CD4-positive, CD25-positive, alpha-beta regulatory T cell (primary cell): ENCODE measurements at regions not wholly inside any gene's neighbourhood (a gene's known extent, or its start where the extent isn't known, plus 50 kb on each side); places are given as distances from the start of the nearest gene placed in this dataset.

ENCODE experiments used
- ATAC-seq, 2 donors: fragments of 150-1000 bp; cut with Tn5 transposase; one replicate each; pipeline ENCODE4 v1.10.0; 2021; ENCODE audit warnings: low read depth in 2 of 2, moderate number of reproducible peaks in 2 of 2, moderate library complexity in 1 of 2
- DNase-seq, 3 donors: peaks; one replicate each; pipeline versions ENCODE4 v3.0.0 to v3.0.0-alpha.2; 2012 to 2022; ENCODE audit warnings: mixed read lengths in 1 of 3
- H3K27ac ChIP-seq: one replicate; pipeline ENCODE4 v1.7.0; 2013; ENCODE audit warnings: mild to moderate bottlenecking, low read length; ENCODE audit not compliant: insufficient read depth, poor library complexity, severe bottlenecking
- H3K27me3 ChIP-seq: one replicate; pipeline ENCODE4 v1.7.0; 2013; ENCODE audit warnings: low read length; ENCODE audit not compliant: control insufficient read depth, insufficient read depth
- H3K36me3 ChIP-seq: one replicate; pipeline ENCODE4 v1.7.0; 2013; ENCODE audit warnings: mild to moderate bottlenecking, low read length, moderate library complexity; ENCODE audit not compliant: control insufficient read depth, insufficient read depth
- H3K4me1 ChIP-seq: 2 replicates; pipeline ENCODE4 v1.7.0; 2013; ENCODE audit warnings: mild to moderate bottlenecking, low read length; ENCODE audit not compliant: insufficient read depth, control insufficient read depth, poor library complexity, severe bottlenecking
- H3K4me3 ChIP-seq: one replicate; pipeline ENCODE4 v1.7.0; 2013; ENCODE audit warnings: low read depth, mild to moderate bottlenecking, low read length, moderate library complexity
- H3K9me3 ChIP-seq, 2 experiments: 1 replicate in 1 of 2; 2 replicates in 1 of 2; pipeline ENCODE4 v1.7.0; 2013; ENCODE audit warnings: low read length in 2 of 2, mild to moderate bottlenecking in 1 of 2, moderate library complexity in 1 of 2; ENCODE audit not compliant: control insufficient read depth in 2 of 2
- H3K27ac Mint-ChIP-seq, 3 donors: one replicate each; pipeline ENCODE4 v1.8.0; 2020 to 2022; ENCODE audit warnings: mild to moderate bottlenecking in 3 of 3, mixed read lengths in 3 of 3, moderate library complexity in 2 of 3
- H3K27me3 Mint-ChIP-seq: one replicate; pipeline ENCODE4 v1.8.0; 2022; ENCODE audit warnings: mild to moderate bottlenecking, mixed read lengths
- H3K36me3 Mint-ChIP-seq: one replicate; pipeline ENCODE4 v1.8.0; 2020; ENCODE audit warnings: mixed read lengths
- H3K4me1 Mint-ChIP-seq, 4 donors: one replicate each; pipeline ENCODE4 v1.8.0; 2020 to 2022; ENCODE audit warnings: mixed read lengths in 4 of 4, mild to moderate bottlenecking in 1 of 4
- H3K4me3 Mint-ChIP-seq, 4 donors: one replicate each; pipeline ENCODE4 v1.8.0; 2020 to 2022; ENCODE audit warnings: mild to moderate bottlenecking in 4 of 4, mixed read lengths in 4 of 4, moderate library complexity in 3 of 4
- H3K9me3 Mint-ChIP-seq, 7 donors: one replicate each; pipeline ENCODE4 v1.8.0; 2020 to 2022; ENCODE audit warnings: mixed read lengths in 7 of 7, mild to moderate bottlenecking in 3 of 7, moderate library complexity in 2 of 7

DNA sequence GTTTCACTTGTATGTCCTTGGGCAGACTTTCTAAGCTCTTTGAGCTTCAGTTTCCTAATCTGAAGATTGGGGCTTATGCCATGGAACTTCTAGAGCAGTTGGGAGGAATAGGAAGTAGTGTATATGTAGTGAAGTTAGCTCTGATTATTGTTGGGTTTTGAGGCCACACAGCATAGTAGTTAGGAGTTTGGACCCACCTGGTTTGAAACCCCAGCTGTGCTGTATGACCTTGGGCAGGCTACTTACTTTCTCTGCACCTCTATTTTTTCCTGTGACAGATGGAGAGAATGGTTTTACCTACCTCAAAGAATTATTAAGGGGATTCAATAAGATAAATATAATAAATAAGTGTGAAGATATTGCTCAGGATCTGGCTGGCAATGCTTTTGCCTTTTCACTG lies 61.4 kb upstream of the ADRB1 start:
- peaks cover 0 to 8% (median 2%) of the 10 kb centered on the region in 4 donors for H3K4me1 Mint-ChIP-seq
- H3K4me3 Mint-ChIP-seq: no peak overlapping the region
- peaks cover 3% of the 10 kb centered on the region for H3K4me1 ChIP-seq
- no peaks in the 10 kb centered on the region for H3K36me3 Mint-ChIP-seq
- no peak overlapping the region for H3K4me3 ChIP-seq
- no peak for DNase-seq
- H3K27me3 ChIP-seq: peaks cover 2% of the 10 kb centered on the region
- peaks cover 0 to 5% (median 2%) of the 10 kb centered on the region in 7 donors for H3K9me3 Mint-ChIP-seq
- peak overlapping the region in 1 of 3 donors; percentile 6 for H3K27ac Mint-ChIP-seq
- ATAC-seq: no peak
- no peaks in the 10 kb centered on the region for H3K9me3 ChIP-seq
- no peaks in the 10 kb centered on the region for H3K36me3 ChIP-seq
- peaks cover 4% of the 10 kb centered on the region for H3K27me3 Mint-ChIP-seq
- no peak overlapping the region for H3K27ac ChIP-seq

DNA sequence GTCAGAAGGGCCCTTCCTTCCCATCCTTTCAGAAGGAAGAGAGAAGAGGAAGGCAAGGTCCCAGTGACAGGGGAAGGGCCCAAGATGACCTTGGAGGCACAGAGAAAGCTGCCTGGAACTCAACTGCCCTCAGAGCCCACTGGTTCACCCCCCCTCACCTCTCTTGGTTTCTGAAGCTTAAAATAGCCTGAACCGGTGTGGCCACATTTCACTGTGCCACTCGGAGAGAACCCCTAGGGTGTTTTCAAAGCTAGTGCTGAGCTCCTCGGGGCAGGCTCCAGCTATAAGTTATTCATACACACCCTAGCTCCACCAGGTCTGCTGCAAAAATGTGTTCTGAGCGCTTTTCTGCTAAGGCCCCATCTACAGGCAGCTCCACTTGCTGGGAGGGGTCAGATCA lies 60.9 kb upstream of the ADRB1 start:
- DNase-seq: no peak
- H3K27me3 Mint-ChIP-seq: peaks cover 4% of the 10 kb centered on the region
- H3K27ac ChIP-seq: no peak overlapping the region
- peaks cover 0 to 7% (median 3%) of the 10 kb centered on the region in 7 donors for H3K9me3 Mint-ChIP-seq
- peaks cover 2% of the 10 kb centered on the region for H3K27me3 ChIP-seq
- H3K4me3 Mint-ChIP-seq: no peak overlapping the region
- no peaks in the 10 kb centered on the region for H3K36me3 ChIP-seq
- ATAC-seq: no peak
- no peak overlapping the region for H3K4me3 ChIP-seq
- peaks cover 3% of the 10 kb centered on the region for H3K4me1 ChIP-seq
- peaks cover 0 to 8% (median 2%) of the 10 kb centered on the region in 4 donors for H3K4me1 Mint-ChIP-seq
- no peaks in the 10 kb centered on the region for H3K36me3 Mint-ChIP-seq
- H3K27ac Mint-ChIP-seq: no peak overlapping the region
- no peaks in the 10 kb centered on the region for H3K9me3 ChIP-seq

- H3K27me3 Mint-ChIP-seq: peaks cover 9% of the 10 kb centered on the region
- Histone ChIP-seq H3K9me3 (no peaks in the 10 kb centered on the region), H3K27ac (no peak overlapping the region), H3K36me3 (no peaks in the 10 kb centered on the region), H3K4me1 (peaks cover 3% of the 10 kb centered on the region), H3K27me3 (peaks cover 3% of the 10 kb centered on the region), H3K4me3 (no peak overlapping the region)
- H3K4me1 Mint-ChIP-seq: peaks cover 0 to 8% (median 2%) of the 10 kb centered on the region in 4 donors
- H3K36me3 Mint-ChIP-seq: no peaks in the 10 kb centered on the region
- no peak overlapping the region for H3K4me3 Mint-ChIP-seq
- ATAC-seq (no peak), DNase-seq (no peak)
- peaks cover 0 to 8% (median 3%) of the 10 kb centered on the region in 7 donors for H3K9me3 Mint-ChIP-seq
- no peak overlapping the region for H3K27ac Mint-ChIP-seq
Measured at GRCh38 chr10:113983552-113983951, 60.1 kb upstream of the ADRB1 start.

GRCh38 chr10:113985297-113985844 lies 58.3 kb upstream of the ADRB1 start:
- peaks cover 14% of the 10 kb centered on the region for H3K27me3 Mint-ChIP-seq
- DNase-seq: no peak
- Histone ChIP-seq H3K36me3 (no peaks in the 10 kb centered on the region), H3K9me3 (no peaks in the 10 kb centered on the region), H3K4me3 (no peak overlapping the region), H3K27me3 (peaks cover 4% of the 10 kb centered on the region), H3K27ac (no peak overlapping the region), H3K4me1 (peaks cover 3% of the 10 kb centered on the region)
- H3K27ac Mint-ChIP-seq: no peak overlapping the region
- no peak for ATAC-seq
- H3K4me1 Mint-ChIP-seq: peaks cover 0 to 8% (median 2%) of the 10 kb centered on the region in 4 donors
- H3K36me3 Mint-ChIP-seq: no peaks in the 10 kb centered on the region
- peaks cover 0 to 8% (median 3%) of the 10 kb centered on the region in 7 donors for H3K9me3 Mint-ChIP-seq
- no peak overlapping the region for H3K4me3 Mint-ChIP-seq

GRCh38 chr10:113986316-113986715 lies 57.4 kb upstream of the ADRB1 start:
- H3K9me3 ChIP-seq: no peaks in the 10 kb centered on the region
- H3K4me1 ChIP-seq: peaks cover 3% of the 10 kb centered on the region
- H3K27ac ChIP-seq: no peak overlapping the region
- Mint-ChIP-seq H3K36me3 (no peaks in the 10 kb centered on the region), H3K27ac (no peak overlapping the region), H3K4me3 (no peak overlapping the region), H3K9me3 (peaks cover 0 to 8% (median 3%) of the 10 kb centered on the region in 7 donors), H3K27me3 (peaks cover 16% of the 10 kb centered on the region), H3K4me1 (peaks cover 0 to 8% (median 2%) of the 10 kb centered on the region in 4 donors)
- H3K27me3 ChIP-seq: peaks cover 4% of the 10 kb centered on the region
- H3K4me3 ChIP-seq: no peak overlapping the region
- no peaks in the 10 kb centered on the region for H3K36me3 ChIP-seq
- ATAC-seq (no peak), DNase-seq (no peak)

GRCh38 chr10:113987156-113987555 lies 56.5 kb upstream of the ADRB1 start:
- H3K27ac ChIP-seq: no peak overlapping the region
- H3K4me3 ChIP-seq: no peak overlapping the region
- no peak for ATAC-seq
- peaks cover 0 to 8% (median 2%) of the 10 kb centered on the region in 4 donors for H3K4me1 Mint-ChIP-seq
- peaks cover 4% of the 10 kb centered on the region for H3K27me3 ChIP-seq
- H3K4me3 Mint-ChIP-seq: no peak overlapping the region
- no peaks in the 10 kb centered on the region for H3K36me3 ChIP-seq
- no peak for DNase-seq
- H3K27ac Mint-ChIP-seq: no peak overlapping the region
- peaks cover 23% of the 10 kb centered on the region for H3K27me3 Mint-ChIP-seq
- H3K4me1 ChIP-seq: peaks cover 3% of the 10 kb centered on the region
- no peaks in the 10 kb centered on the region for H3K36me3 Mint-ChIP-seq
- peaks cover 0 to 8% (median 3%) of the 10 kb centered on the region in 7 donors for H3K9me3 Mint-ChIP-seq
- no peaks in the 10 kb centered on the region for H3K9me3 ChIP-seq

GRCh38 chr10:113987805-113988204 lies 55.9 kb upstream of the ADRB1 start:
- ATAC-seq: no peak
- H3K4me3 Mint-ChIP-seq: no peak overlapping the region
- no peaks in the 10 kb centered on the region for H3K9me3 ChIP-seq
- H3K4me1 ChIP-seq: peaks cover 3% of the 10 kb centered on the region
- H3K9me3 Mint-ChIP-seq: peaks cover 0 to 8% (median 3%) of the 10 kb centered on the region in 7 donors
- DNase-seq: no peak
- H3K27me3 ChIP-seq: peaks cover 8% of the 10 kb centered on the region
- peaks cover 0 to 8% (median under 1%) of the 10 kb centered on the region in 4 donors for H3K4me1 Mint-ChIP-seq
- no peak overlapping the region for H3K27ac ChIP-seq
- H3K4me3 ChIP-seq: no peak overlapping the region
- peaks cover 23% of the 10 kb centered on the region for H3K27me3 Mint-ChIP-seq
- no peaks in the 10 kb centered on the region for H3K36me3 Mint-ChIP-seq
- H3K27ac Mint-ChIP-seq: peak overlapping the region in 1 of 3 donors; percentile 21
- no peaks in the 10 kb centered on the region for H3K36me3 ChIP-seq

DNA sequence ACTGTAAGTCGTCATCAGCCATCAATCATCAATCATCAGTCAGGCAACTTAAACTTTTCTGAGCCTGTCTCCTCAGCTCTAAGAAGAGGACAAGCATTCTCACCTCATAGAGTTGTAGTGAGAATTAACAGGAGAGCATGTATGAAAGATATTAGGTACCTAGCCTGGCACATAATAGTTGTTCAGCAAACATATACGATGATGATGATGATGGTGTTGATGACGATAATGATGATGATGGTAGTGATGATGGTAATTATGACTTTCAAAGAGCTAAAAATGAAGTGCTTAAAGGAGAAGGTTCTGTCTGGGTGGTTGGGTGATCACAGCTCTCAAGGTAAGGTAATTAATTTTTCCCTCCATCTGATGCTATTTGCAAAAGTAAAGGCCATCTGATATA lies 55.1 kb upstream of the ADRB1 start:
- no peak for ATAC-seq
- Histone ChIP-seq H3K4me3 (no peak overlapping the region), H3K9me3 (no peaks in the 10 kb centered on the region), H3K4me1 (peaks cover under 1% of the 10 kb centered on the region), H3K27me3 (peaks cover 8% of the 10 kb centered on the region), H3K36me3 (no peaks in the 10 kb centered on the region), H3K27ac (no peak overlapping the region)
- DNase-seq: no peak
- H3K27ac Mint-ChIP-seq: no peak overlapping the region
- no peaks in the 10 kb centered on the region for H3K36me3 Mint-ChIP-seq
- H3K27me3 Mint-ChIP-seq: peaks cover 23% of the 10 kb centered on the region
- H3K4me1 Mint-ChIP-seq: peaks cover 0 to 4% (median under 1%) of the 10 kb centered on the region in 4 donors
- peaks cover 0 to 8% (median 3%) of the 10 kb centered on the region in 7 donors for H3K9me3 Mint-ChIP-seq
- H3K4me3 Mint-ChIP-seq: no peak overlapping the region
